COLO829 (cell line): ENCODE measurements at regions not wholly inside any gene's neighbourhood (a gene's known extent, or its start where the extent isn't known, plus 50 kb on each side); places are given as distances from the start of the nearest gene placed in this dataset.
"Not testable (repeated sequence)": the region's sequence is repeated elsewhere in the genome, so short reads cannot be mapped to it uniquely, and the experiment has no call there.

Source experiments
- DNase-seq: peaks from one replicate; pipeline ENCODE4 v3.0.0; 2012; ENCODE audit warnings: low spot score

GRCh38 chr14:55805250-55805649 is 225.2 kb downstream of the KTN1 start:
- no peak for DNase-seq

- DNase-seq, result peak; percentile 88
Observed at GRCh38 chr14:55807053-55807880, 227.3 kb downstream of the KTN1 start.

GRCh38 chr14:55807881-55808379 is 227.9 kb downstream of the KTN1 start:
- no peak for DNase-seq

- no peak for DNase-seq
Observed at GRCh38 chr14:55813630-55814029, 233.6 kb downstream of the KTN1 start.

- DNase-seq, result no peak
Observed at GRCh38 chr14:55814064-55814463, 234.1 kb downstream of the KTN1 start.

- no peak for DNase-seq
Observed at GRCh38 chr14:55814873-55815272, 234.9 kb downstream of the KTN1 start.

- DNase-seq, result no peak
Observed at GRCh38 chr14:55816225-55816624, 236.2 kb downstream of the KTN1 start.

- DNase-seq, result no peak
Observed at GRCh38 chr14:55819610-55820304, 239.8 kb downstream of the KTN1 start.

- DNase-seq, result no peak
Observed at GRCh38 chr14:55822906-55823305, 242.9 kb downstream of the KTN1 start.

- DNase-seq, result no peak
Observed at GRCh38 chr14:55832122-55832911, 252.3 kb downstream of the KTN1 start.

- no peak for DNase-seq
Observed at GRCh38 chr14:55832974-55833373, 253.0 kb downstream of the KTN1 start.

- no peak for DNase-seq
Observed at GRCh38 chr14:55834390-55834789, 254.4 kb downstream of the KTN1 start.

GRCh38 chr14:55835985-55836384 is 256.0 kb downstream of the KTN1 start:
- DNase-seq, result no peak

- no peak for DNase-seq
Observed at GRCh38 chr14:55837467-55837866, 257.5 kb downstream of the KTN1 start.

- DNase-seq, result no peak
Observed at GRCh38 chr14:55838529-55839052, 258.6 kb downstream of the KTN1 start.

- not testable (repeated sequence) for DNase-seq
Observed at GRCh38 chr14:55839301-55839947, 259.4 kb downstream of the KTN1 start.

GRCh38 chr14:55840821-55841220 is 260.8 kb downstream of the KTN1 start:
- no peak for DNase-seq

GRCh38 chr14:55841625-55842024 is 261.6 kb downstream of the KTN1 start:
- DNase-seq, result no peak

- no peak for DNase-seq
Observed at GRCh38 chr14:55843718-55844403, 263.9 kb downstream of the KTN1 start.

- no peak for DNase-seq
Observed at GRCh38 chr14:55845963-55846825, 266.2 kb downstream of the KTN1 start.
